ENCODE measurements at regions not wholly inside any gene's neighbourhood (a gene's known extent, or its start where the extent isn't known, plus 50 kb on each side); places are given as distances from the start of the nearest gene placed in this dataset.

DNA sequence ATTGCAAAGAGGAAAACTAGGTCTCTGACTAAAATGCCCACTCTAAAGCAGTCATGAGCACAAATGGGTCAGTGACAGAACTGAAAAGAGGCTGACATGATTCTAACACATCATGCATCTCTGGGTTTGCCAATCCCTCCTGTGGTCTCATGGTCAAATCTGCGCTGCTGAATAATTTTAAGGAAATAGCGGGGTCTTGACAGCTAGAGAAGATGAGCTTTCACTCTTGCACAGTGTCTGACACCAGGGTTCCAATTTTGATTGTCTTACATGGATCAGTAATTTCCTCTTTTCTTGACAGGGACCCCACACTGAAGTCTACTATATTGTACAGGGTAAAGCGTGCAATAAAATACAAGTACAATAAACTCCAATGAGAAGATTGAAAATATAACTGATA, 236.8 kb upstream of the CNR1 start:
- TF ChIP-seq, protein P1, sequence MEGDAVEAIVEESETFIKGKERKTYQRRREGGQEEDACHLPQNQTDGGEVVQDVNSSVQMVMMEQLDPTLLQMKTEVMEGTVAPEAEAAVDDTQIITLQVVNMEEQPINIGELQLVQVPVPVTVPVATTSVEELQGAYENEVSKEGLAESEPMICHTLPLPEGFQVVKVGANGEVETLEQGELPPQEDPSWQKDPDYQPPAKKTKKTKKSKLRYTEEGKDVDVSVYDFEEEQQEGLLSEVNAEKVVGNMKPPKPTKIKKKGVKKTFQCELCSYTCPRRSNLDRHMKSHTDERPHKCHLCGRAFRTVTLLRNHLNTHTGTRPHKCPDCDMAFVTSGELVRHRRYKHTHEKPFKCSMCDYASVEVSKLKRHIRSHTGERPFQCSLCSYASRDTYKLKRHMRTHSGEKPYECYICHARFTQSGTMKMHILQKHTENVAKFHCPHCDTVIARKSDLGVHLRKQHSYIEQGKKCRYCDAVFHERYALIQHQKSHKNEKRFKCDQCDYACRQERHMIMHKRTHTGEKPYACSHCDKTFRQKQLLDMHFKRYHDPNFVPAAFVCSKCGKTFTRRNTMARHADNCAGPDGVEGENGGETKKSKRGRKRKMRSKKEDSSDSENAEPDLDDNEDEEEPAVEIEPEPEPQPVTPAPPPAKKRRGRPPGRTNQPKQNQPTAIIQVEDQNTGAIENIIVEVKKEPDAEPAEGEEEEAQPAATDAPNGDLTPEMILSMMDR (conservative IDR thresholded peaks at IDR 0.05) = no peak
- no peak for TF ChIP-seq ZFX (IDR thresholded peaks at IDR 0.05)
